ENCODE measurements at regions not wholly inside any gene's neighbourhood (a gene's known extent, or its start where the extent isn't known, plus 50 kb on each side); places are given as distances from the start of the nearest gene placed in this dataset.

DNA sequence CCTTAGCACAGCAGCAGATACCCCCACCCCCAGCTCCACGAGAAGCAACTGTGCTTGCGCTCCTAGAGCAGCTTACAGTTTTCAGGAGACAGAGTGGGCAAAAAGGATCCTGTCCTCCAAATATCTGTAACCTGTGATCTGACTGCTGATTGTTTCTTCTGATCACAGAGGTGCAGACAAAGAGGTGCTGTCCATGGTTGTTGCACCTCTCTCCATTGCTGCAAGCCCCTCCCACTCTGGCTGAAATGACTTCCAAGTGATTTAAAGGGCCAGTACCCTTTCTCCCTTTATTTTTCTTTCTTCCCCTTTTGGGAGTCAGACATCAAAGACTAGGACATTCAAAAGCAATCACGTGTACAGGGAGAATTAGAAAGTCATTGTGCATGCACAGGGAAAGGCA lies 205.3 kb upstream of the GEMIN8 start:
- Histone ChIP-seq H3K9me3 (no peaks in the 10 kb centered on the region), H3K36me3 (replicated peaks in 1 of 2; ENCODE audit: insufficient read depth in 1 of 2, low read depth in 2 of 2) (no peaks in the 10 kb centered on the region), H3K27me3 (no peaks in the 10 kb centered on the region), H3K4me1 (no peaks in the 10 kb centered on the region), H3K4me3 (no peak overlapping the region), H3K27ac (no peak overlapping the region)
- WGBS, 2 donors: 26 to 46% methylated on average over 3 of the region's 3 CpGs
- intact Hi-C loops (cut with DNase I): no loop called here
- ATAC-seq (no peak), DNase-seq (no peak)
- no peak for TF ChIP-seq POLR2A (IDR thresholded peaks at IDR 0.05)
- TF ChIP-seq, protein P1, sequence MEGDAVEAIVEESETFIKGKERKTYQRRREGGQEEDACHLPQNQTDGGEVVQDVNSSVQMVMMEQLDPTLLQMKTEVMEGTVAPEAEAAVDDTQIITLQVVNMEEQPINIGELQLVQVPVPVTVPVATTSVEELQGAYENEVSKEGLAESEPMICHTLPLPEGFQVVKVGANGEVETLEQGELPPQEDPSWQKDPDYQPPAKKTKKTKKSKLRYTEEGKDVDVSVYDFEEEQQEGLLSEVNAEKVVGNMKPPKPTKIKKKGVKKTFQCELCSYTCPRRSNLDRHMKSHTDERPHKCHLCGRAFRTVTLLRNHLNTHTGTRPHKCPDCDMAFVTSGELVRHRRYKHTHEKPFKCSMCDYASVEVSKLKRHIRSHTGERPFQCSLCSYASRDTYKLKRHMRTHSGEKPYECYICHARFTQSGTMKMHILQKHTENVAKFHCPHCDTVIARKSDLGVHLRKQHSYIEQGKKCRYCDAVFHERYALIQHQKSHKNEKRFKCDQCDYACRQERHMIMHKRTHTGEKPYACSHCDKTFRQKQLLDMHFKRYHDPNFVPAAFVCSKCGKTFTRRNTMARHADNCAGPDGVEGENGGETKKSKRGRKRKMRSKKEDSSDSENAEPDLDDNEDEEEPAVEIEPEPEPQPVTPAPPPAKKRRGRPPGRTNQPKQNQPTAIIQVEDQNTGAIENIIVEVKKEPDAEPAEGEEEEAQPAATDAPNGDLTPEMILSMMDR (IDR thresholded peaks at IDR 0.05): no peak

DNA sequence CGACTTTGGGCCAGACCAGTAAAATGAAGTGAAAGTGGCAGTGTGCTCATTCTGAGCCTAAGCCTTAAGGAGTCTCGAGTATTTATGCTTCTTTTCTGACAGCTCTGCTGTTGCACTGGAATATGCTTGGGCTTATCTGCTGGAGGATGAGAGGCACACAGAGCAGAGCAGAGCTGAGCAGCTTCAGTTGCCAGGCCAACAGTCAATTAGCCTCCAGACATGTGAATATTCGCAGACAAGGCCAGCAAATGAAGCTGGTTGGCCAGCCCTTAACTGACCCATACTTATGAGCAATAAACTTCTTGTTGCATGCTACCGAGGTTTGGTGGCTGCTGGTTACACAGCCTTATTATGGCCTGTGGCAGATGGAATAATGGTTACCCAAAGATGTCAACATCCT lies 203.0 kb upstream of the GEMIN8 start:
- intact Hi-C loops (cut with DNase I): no loop called here
- DNase-seq: no peak
- Histone ChIP-seq H3K36me3 (replicated peaks in 1 of 2; ENCODE audit: insufficient read depth in 1 of 2, low read depth in 2 of 2) (no peaks in the 10 kb centered on the region), H3K27ac (no peak overlapping the region), H3K27me3 (no peaks in the 10 kb centered on the region), H3K9me3 (no peaks in the 10 kb centered on the region), H3K4me1 (no peaks in the 10 kb centered on the region), H3K4me3 (no peak overlapping the region)
- TF ChIP-seq, protein P1 (IDR thresholded peaks at IDR 0.05): no peak
- TF ChIP-seq POLR2A (IDR thresholded peaks at IDR 0.05): no peak
- 38 to 59% methylated on average over 4 of the region's 4 CpGs for WGBS, 2 donors
- no peak for ATAC-seq

DNA sequence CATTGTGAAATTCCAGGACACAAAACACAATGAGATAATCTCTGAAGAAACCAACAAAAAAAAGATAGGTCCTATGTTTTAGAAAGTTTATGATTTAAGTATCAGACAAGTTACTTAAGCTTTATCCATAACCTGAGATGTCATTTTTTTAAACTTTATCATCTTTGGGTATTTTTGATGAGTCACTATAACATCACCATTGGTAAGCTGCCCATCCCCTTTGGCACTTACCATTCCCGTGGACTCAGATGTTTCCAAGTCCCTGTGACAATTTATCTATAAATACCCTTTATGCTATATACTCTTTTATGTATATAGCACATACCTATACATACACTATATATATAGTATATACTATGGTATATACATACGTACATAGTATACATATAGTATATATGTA lies 198.9 kb upstream of the GEMIN8 start:
- no peaks in the 10 kb centered on the region for H3K27me3 ChIP-seq
- ATAC-seq: no peak
- no peaks in the 10 kb centered on the region for H3K4me1 ChIP-seq
- H3K4me3 ChIP-seq: no peak overlapping the region
- 59 to 62% methylated on average over 2 of the region's 2 CpGs for WGBS, 2 donors
- TF ChIP-seq, protein P1 (IDR thresholded peaks at IDR 0.05): no peak
- intact Hi-C loops (cut with DNase I): no loop called here
- no peak for DNase-seq
- no peaks in the 10 kb centered on the region for H3K36me3 ChIP-seq (replicated peaks in 1 of 2; ENCODE audit: insufficient read depth in 1 of 2, low read depth in 2 of 2)
- no peak overlapping the region for H3K27ac ChIP-seq
- no peaks in the 10 kb centered on the region for H3K9me3 ChIP-seq

DNA sequence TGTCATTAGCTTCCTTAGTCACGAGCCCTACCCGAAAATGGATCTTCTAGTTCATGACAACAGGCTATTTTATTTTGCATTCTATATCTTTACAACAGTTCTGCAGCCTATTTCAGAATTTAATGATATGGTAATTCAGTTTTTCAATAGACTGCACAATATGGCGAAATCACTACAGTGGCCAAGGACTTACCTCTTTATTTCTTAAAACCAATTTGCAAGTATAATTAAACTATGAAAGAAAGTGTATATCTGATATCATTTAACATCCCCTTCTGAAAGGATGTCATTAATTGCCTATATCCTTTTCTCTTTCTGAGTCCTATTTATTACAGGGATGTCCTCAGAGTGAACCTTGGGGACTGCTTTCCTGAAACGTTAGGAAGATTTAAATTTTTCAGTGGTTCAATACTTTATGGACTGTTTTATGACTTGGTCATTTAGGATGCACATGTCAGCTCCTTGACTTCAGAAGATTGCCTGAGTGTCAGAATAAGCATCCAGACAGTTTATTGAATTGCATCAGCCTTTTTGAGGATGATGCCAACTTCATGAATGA lies 190.8 kb upstream of the GEMIN8 start:
- 50 to 58% methylated on average over 4 of the region's 4 CpGs for WGBS, 2 donors
- Histone ChIP-seq H3K36me3 (replicated peaks in 1 of 2; ENCODE audit: insufficient read depth in 1 of 2, low read depth in 2 of 2) (no peaks in the 10 kb centered on the region), H3K4me3 (no peak overlapping the region), H3K27me3 (no peaks in the 10 kb centered on the region), H3K27ac (no peak overlapping the region), H3K9me3 (no peaks in the 10 kb centered on the region), H3K4me1 (no peaks in the 10 kb centered on the region)
- intact Hi-C loops (cut with DNase I): no loop called here
- no peak for TF ChIP-seq POLR2A (IDR thresholded peaks at IDR 0.05)
- TF ChIP-seq, protein P1 (IDR thresholded peaks at IDR 0.05): no peak
- no peak for DNase-seq
- no peak for ATAC-seq

DNA sequence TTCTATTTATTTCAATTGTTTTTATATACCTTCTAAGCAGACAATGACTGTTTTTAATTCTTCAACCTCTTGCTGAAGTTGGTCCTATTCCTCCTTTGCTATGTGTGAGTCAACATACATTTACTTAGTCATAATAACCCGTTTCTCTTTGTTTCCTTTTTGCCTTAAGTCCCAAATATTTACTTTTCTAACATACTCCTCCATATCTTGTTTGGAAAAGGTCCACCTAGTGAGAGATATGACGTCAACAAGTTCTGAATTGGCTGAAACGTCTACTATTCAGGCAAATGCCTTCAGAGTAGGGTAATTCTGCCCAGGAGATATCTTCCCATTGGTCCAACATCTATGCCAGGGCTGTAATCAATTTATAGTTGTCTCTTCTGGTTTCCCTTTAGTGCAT lies 179.3 kb upstream of the GEMIN8 start:
- ATAC-seq: no peak
- Histone ChIP-seq H3K27ac (no peak overlapping the region), H3K4me3 (no peak overlapping the region), H3K36me3 (replicated peaks in 1 of 2; ENCODE audit: insufficient read depth in 1 of 2, low read depth in 2 of 2) (no peaks in the 10 kb centered on the region), H3K4me1 (no peaks in the 10 kb centered on the region), H3K9me3 (no peaks in the 10 kb centered on the region), H3K27me3 (no peaks in the 10 kb centered on the region)
- intact Hi-C loops (cut with DNase I): no loop called here
- DNase-seq: no peak
- TF ChIP-seq, protein P1 (IDR thresholded peaks at IDR 0.05): no peak
- WGBS, 2 donors: 2 to 7% methylated on average over 3 of the region's 3 CpGs

Data from body of pancreas (tissue), 4 donors.